GM04503 (cell line): ENCODE measurements at regions not wholly inside any gene's neighbourhood (a gene's known extent, or its start where the extent isn't known, plus 50 kb on each side); places are given as distances from the start of the nearest gene placed in this dataset.
"Not testable (repeated sequence)": the region's sequence is repeated elsewhere in the genome, so short reads cannot be mapped to it uniquely, and the experiment has no call there.

Experiments
- DNase-seq: peaks from one replicate; pipeline ENCODE4 v3.0.0-alpha.2; 2012; ENCODE audit warnings: low read depth

DNA sequence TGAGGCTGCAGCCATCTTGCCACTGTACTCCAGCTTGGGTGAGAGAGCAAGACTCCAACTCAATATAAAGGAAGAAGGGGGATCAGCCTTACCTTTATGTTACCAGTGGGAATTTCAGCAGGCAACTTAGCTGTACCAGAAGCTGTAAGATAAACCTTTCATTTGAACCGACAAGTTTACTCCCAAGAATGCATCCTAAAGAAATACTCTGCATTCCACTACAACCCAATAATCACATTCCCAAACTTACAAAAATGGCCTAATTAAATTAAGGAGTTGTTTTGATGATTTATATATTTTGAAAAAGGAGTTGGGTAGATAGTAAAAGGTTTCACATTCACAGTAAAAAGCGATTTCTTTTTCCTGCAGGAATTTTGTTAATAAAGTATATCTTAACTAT is 241.4 kb downstream of the TTC8 start:
- no peak for DNase-seq

DNA sequence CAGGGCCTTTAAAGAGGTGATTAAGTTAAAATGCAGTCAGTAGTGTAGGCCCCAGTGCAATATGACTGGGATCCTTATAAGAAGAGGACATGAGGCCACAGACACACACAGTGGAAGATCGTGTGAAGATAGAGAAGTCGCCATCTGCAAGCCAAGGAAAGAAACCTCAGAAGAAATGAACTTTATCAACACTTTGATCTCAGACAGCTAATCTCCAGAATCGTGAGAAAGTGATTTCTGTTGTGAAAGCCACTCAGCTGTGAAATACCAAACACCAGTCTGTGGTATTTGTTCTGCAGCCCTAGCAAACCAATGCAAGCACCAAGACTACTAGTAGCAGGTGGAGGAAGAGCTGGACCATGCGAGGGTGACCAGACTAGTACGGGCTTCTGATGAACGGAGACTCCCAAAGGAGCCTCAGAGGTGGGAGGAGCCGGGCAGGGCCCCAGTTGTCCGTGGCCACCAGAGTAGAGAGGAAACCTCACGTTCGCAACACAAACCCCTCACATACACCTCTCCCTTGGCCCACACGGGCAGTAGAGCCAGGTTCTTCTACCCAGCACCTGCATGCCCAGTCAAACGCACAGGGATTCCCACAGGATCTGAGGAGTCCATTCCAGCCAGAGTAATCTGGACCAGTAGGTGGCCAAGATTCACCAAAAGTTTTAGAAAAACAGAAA is 243.0 kb downstream of the TTC8 start:
- DNase-seq = no peak

DNA sequence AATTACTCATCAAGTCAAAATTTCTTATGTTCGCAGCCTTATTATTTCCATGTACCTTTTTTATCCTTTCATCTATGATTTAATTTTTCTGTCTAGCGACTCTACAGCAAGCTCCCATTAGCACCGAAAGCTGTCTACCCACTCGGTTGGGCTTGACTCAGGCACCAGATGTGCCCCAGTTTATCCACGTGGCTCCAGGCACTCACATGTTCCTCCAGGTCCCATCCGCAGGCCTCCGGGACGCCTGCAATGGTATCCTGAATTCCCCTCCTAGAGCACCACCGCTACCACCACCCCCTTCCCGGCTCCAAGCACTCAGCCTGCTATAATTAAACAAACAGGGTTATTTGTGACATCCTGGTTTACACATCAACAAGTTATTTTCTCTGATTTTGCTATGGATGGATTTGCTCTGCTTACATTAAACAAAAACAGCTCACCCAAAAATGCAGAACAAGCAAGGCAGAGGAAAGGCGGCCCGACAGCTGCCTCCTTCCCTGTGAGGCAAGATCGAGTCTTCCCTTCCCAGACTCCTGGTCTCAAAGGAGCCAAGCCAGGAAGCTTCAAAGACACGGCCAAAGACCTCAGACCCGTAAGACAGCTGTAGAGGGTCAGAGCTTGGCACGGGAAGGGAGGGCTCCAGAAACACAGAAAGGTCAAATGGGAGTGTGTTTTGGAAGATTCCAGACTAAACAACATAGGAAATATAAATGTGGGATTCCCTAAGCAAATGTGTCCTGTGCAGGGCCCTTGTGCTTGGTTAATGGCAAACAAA is 253.8 kb downstream of the TTC8 start:
- DNase-seq = no peak

GRCh38 chr14:89085231-89085731 is 260.8 kb downstream of the TTC8 start:
- DNase-seq = no peak

- no peak for DNase-seq
Measured at GRCh38 chr14:89085737-89086382, 261.4 kb downstream of the TTC8 start.

- DNase-seq = no peak
Measured at GRCh38 chr14:89088530-89088929, 264.1 kb downstream of the TTC8 start.

DNA sequence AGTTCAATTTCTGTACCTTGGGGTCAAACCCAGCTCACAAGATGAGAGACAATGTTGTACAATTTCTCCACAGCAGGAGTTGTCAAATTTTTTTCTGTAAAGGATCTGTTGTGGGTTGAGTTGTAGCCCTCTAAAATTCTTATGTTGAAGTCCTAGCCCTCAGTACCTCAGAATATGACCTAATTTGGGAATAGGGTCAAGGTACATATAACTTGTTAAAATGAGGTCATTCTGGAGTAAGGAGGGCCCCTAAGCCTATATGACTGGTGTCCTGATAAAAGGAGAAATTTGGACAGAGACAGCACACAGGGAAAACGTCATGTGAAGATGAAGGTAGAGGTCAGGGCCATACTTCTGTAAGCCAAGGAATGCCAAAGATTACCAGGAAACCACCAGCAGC is 264.9 kb downstream of the TTC8 start:
- no peak for DNase-seq

GRCh38 chr14:89091781-89092180 is 267.3 kb downstream of the TTC8 start:
- no peak for DNase-seq

GRCh38 chr14:89093083-89093730 is 268.8 kb downstream of the TTC8 start:
- DNase-seq = no peak

- DNase-seq = no peak
Measured at GRCh38 chr14:89095036-89095435, 270.6 kb downstream of the TTC8 start.

- DNase-seq = no peak
Measured at GRCh38 chr14:89096946-89097345, 272.5 kb downstream of the TTC8 start.

DNA sequence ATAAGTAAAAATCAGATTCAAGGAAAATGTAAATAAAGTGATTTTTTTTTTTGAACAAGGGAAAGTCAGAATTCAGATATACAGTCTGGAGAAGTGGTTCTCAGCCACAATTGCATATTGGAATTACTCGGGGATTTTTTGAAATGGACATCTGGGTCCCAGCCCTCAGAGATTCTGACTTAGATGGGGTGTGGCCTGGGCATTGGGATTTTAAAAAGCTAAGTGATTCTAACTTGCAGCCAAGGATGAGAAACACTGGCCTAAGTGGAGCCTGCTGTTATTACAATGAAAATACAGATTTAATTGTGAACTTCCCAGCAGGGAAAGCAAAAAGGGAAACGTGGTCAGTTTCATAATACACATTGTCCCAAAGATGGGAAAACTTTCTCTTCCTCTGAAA is 273.8 kb downstream of the TTC8 start:
- DNase-seq = no peak

DNA sequence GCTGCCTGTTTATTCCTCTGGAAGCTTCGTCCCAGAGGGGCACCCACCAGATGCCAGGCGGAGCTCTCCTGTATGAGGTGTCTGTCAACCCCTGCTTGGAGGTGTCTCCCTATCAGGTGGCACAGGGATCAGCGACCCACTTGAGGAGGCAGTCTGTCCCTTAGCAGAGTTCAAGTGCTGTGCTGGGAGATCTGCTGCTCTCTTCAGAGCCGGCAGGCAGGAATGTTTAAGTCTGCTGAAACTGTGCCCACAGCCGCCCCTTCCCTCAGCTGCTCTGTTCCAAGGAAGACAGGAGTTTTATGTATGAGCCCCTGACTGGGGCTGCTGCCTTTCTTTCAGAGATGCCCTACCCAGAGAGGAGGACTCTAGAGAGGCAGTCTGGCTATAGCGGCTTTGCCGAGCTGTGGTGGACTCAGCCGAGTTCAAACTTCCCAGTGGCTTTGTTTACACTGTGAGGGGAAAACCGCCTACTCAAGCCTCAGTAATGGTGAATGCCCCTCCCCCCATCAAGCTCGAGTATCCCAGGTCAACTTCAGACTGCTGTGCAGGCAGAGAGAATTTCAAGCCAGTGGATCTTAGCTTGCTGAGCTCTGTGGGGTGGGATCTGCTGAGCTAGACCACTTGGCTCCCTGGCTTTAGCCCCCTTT is 279.8 kb downstream of the TTC8 start:
- DNase-seq = not testable (repeated sequence)

DNA sequence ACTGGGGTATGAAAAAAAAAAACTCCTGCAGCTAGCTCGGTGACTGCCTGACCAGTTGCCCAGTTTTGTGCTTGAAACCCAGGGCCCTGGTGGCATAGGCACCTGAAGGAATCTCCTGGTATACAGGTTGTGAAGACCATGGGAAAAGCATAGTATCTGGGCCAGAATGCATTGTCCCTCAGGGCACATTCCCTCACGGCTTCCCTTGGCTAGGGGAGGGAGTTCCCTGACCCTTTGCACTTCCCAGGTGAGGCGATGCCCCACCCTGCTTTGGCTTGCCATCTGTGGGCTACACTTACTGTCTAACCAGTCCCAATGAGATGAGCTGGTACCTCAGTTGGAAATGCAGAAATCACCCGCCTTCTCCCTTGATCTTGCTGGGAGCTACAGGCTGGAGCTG is 280.4 kb downstream of the TTC8 start:
- not testable (repeated sequence) for DNase-seq
